Neural cell (in vitro differentiated cells): ENCODE measurements at regions not wholly inside any gene's neighbourhood (a gene's known extent, or its start where the extent isn't known, plus 50 kb on each side); places are given as distances from the start of the nearest gene placed in this dataset.
"Not testable (repeated sequence)": the region's sequence is repeated elsewhere in the genome, so short reads cannot be mapped to it uniquely, and the experiment has no call there.

ENCODE experiments used
- H2AFZ ChIP-seq: fragments of 200-600, 300-800 bp; sonication (generic), shearing (Covaris generic); 2 replicates; pipeline ENCODE4 v1.6.0; 2014; ENCODE audit warnings: low read depth, mild to moderate bottlenecking, antibody characterized with exemption, low read length, moderate library complexity
- H3F3A ChIP-seq: fragments of 200-600 bp; shearing (Covaris generic); 2 replicates; pipeline ENCODE4 v1.6.1; 2016; ENCODE audit warnings: mild to moderate bottlenecking, moderate library complexity, mixed read lengths, antibody characterized with exemption, low read length; ENCODE audit not compliant: insufficient read depth, poor library complexity, severe bottlenecking
- H3K27ac ChIP-seq: fragments of 200-600, 300-800 bp; sonication (generic), shearing (Covaris generic); 2 replicates; pipeline ENCODE4 v1.5.1; 2014; ENCODE audit warnings: mild to moderate bottlenecking, low read length, moderate library complexity
- H3K27me3 ChIP-seq: fragments of 300-800, 200-600 bp; sonication (generic), shearing (Covaris generic); 2 replicates; pipeline ENCODE4 v1.6.0; 2014; ENCODE audit warnings: mild to moderate bottlenecking, low read depth, low read length, moderate library complexity; ENCODE audit not compliant: insufficient read depth
- H3K36me3 ChIP-seq: fragments of 300-800, 200-600 bp; sonication (generic), shearing (Covaris generic); 2 replicates; pipeline ENCODE4 v1.5.1; 2014; ENCODE audit warnings: mild to moderate bottlenecking, antibody characterized with exemption, low read length, moderate library complexity; ENCODE audit not compliant: insufficient read depth
- H3K4me2 ChIP-seq: fragments of 300-800, 200-600 bp; sonication (generic), shearing (Covaris generic); 2 replicates; pipeline ENCODE4 v1.6.0; 2014; ENCODE audit warnings: mild to moderate bottlenecking, low read length
- H3K4me3 ChIP-seq: fragments of 300-800, 200-600 bp; sonication (generic), shearing (Covaris generic); 2 replicates; pipeline ENCODE4 v1.5.1; 2014; ENCODE audit warnings: mild to moderate bottlenecking, low read length, moderate library complexity
- H3K79me2 ChIP-seq: fragments of 200-600 bp; shearing (Covaris generic); replicated peaks from 2 replicates; pipeline ENCODE4 v1.6.0; 2014; ENCODE audit warnings: mild to moderate bottlenecking, low read length, moderate library complexity; ENCODE audit not compliant: insufficient read depth
- H3K9ac ChIP-seq: fragments of 300-800, 200-600 bp; sonication (generic), shearing (Covaris generic); 2 replicates; pipeline ENCODE4 v1.6.1; 2016; ENCODE audit warnings: mild to moderate bottlenecking, low read length, mixed read lengths
- H3K9me2 ChIP-seq: fragments of 200-600 bp; shearing (Covaris generic); 2 replicates; pipeline ENCODE4 v1.6.1; 2016; ENCODE audit warnings: mild to moderate bottlenecking, low read length, mixed read lengths; ENCODE audit not compliant: insufficient read depth
- H3K9me3 ChIP-seq: fragments of 200-600, 300-800 bp; sonication (generic), shearing (Covaris generic); 2 replicates; pipeline ENCODE4 v1.6.1; 2016; ENCODE audit warnings: mild to moderate bottlenecking, mixed run types, low read length, moderate library complexity, mixed read lengths
- H4K20me1 ChIP-seq: fragments of 200-600 bp; shearing (Covaris generic); 2 replicates; pipeline ENCODE4 v1.6.1; 2016; ENCODE audit warnings: mild to moderate bottlenecking, mixed run types; ENCODE audit not compliant: insufficient read depth
- CTCF ChIP-seq: fragments of 450-650 bp; IDR thresholded peaks from 2 replicates; pipeline ENCODE4 v1.5.1; 2014; ENCODE audit warnings: antibody characterized with exemption, mild to moderate bottlenecking, moderate library complexity; ENCODE audit not compliant: poor library complexity, severe bottlenecking
- EP300 ChIP-seq: fragments of 450-650 bp; conservative IDR thresholded peaks from 2 replicates; pipeline ENCODE4 v1.6.1; 2014; ENCODE audit warnings: antibody characterized with exemption, mild to moderate bottlenecking, moderate library complexity; ENCODE audit not compliant: poor library complexity, severe bottlenecking
- EZH2 ChIP-seq: fragments of 200-600, 300-800 bp; shearing (Covaris generic), sonication (generic); IDR thresholded peaks from 2 replicates; pipeline ENCODE4 v1.6.1; 2014; ENCODE audit warnings: antibody characterized with exemption, low read length, borderline replicate concordance, mild to moderate bottlenecking; ENCODE audit not compliant: insufficient read depth, poor library complexity, severe bottlenecking
- MXI1 ChIP-seq: fragments of 450-650 bp; conservative IDR thresholded peaks from 2 replicates; pipeline ENCODE4 v1.6.1; 2014; ENCODE audit warnings: antibody characterized with exemption, mild to moderate bottlenecking; ENCODE audit not compliant: poor library complexity, severe bottlenecking
- POLR2AphosphoS5 ChIP-seq: IDR thresholded peaks from 2 replicates; pipeline ENCODE4 v1.6.1; 2012
- RAD21 ChIP-seq: fragments of 450-650 bp; conservative IDR thresholded peaks from 2 replicates; pipeline ENCODE4 v1.6.1; 2014; ENCODE audit warnings: antibody characterized with exemption, mild to moderate bottlenecking, moderate library complexity
- REST ChIP-seq: IDR thresholded peaks from 2 replicates; pipeline ENCODE4 v1.6.1; 2012; ENCODE audit warnings: borderline replicate concordance
- SMC3 ChIP-seq: fragments of 450-650 bp; conservative IDR thresholded peaks from 2 replicates; pipeline ENCODE4 v1.6.1; 2014; ENCODE audit warnings: antibody characterized with exemption, mild to moderate bottlenecking, moderate library complexity; ENCODE audit not compliant: poor library complexity
- TAF1 ChIP-seq: IDR thresholded peaks from 2 replicates; pipeline ENCODE4 v1.6.1; 2012; ENCODE audit warnings: low read depth

- H3K27me3 ChIP-seq: no peaks in the 10 kb centered on the region
- H4K20me1 ChIP-seq: no peaks in the 10 kb centered on the region
- no peaks in the 10 kb centered on the region for H3K9me3 ChIP-seq
- H3K79me2 ChIP-seq: no peaks in the 10 kb centered on the region
- H3K36me3 ChIP-seq: no peaks in the 10 kb centered on the region
- no peak overlapping the region for H2AFZ ChIP-seq
- H3K4me3 ChIP-seq: no peak overlapping the region
- H3K9me2 ChIP-seq: no peaks in the 10 kb centered on the region
- H3F3A ChIP-seq: no peaks in the 10 kb centered on the region
- H3K9ac ChIP-seq: no peak overlapping the region
- no peak overlapping the region for H3K4me2 ChIP-seq
- TF ChIP-seq EP300 (no peak), POLR2AphosphoS5 (no peak), EZH2 (no peak), REST (no peak), RAD21 (no peak), TAF1 (no peak), MXI1 (no peak), SMC3 (no peak), CTCF (no peak)
- H3K27ac ChIP-seq: no peak overlapping the region
These were observed 87.2 kb upstream of the KCNMA1 start for GRCh38 chr10:77724820-77725219.

GRCh38 chr10:77723376-77723775 is 85.8 kb upstream of the KCNMA1 start:
- Histone ChIP-seq H3K4me3 (no peak overlapping the region), H3K27ac (no peak overlapping the region), H3K4me2 (no peak overlapping the region), H3K27me3 (no peaks in the 10 kb centered on the region), H3F3A (no peaks in the 10 kb centered on the region), H2AFZ (no peak overlapping the region), H3K36me3 (no peaks in the 10 kb centered on the region), H3K9me2 (no peaks in the 10 kb centered on the region), H3K9me3 (no peaks in the 10 kb centered on the region), H3K79me2 (no peaks in the 10 kb centered on the region), H4K20me1 (no peaks in the 10 kb centered on the region), H3K9ac (no peak overlapping the region)
- no peak for TF ChIP-seq POLR2AphosphoS5
- no peak for TF ChIP-seq MXI1
- no peak for TF ChIP-seq REST
- no peak for TF ChIP-seq EZH2
- TF ChIP-seq SMC3: no peak
- TF ChIP-seq CTCF: no peak
- TF ChIP-seq TAF1: no peak
- TF ChIP-seq EP300: no peak
- TF ChIP-seq RAD21: no peak

- H3F3A ChIP-seq, H2AFZ ChIP-seq, H3K9me3 ChIP-seq, H3K27ac ChIP-seq, H3K79me2 ChIP-seq, H3K4me3 ChIP-seq, H3K9ac ChIP-seq, H4K20me1 ChIP-seq, H3K36me3 ChIP-seq, H3K27me3 ChIP-seq, H3K9me2 ChIP-seq, H3K4me2 ChIP-seq: not testable (repeated sequence)
These were observed 85.3 kb upstream of the KCNMA1 start for GRCh38 chr10:77722956-77723355.
